A549 (cell line): ENCODE measurements at regions not wholly inside any gene's neighbourhood (a gene's known extent, or its start where the extent isn't known, plus 50 kb on each side); places are given as distances from the start of the nearest gene placed in this dataset.

Source experiments
- ATAC-seq, 2 experiments: fragments of 200-7000 bp in 1 of 2; fragments of >200 bp in 1 of 2; cut with Nextera tagmentation in 1 of 2; cut with Tn5 transposase in 1 of 2; 3 replicates each; pipeline versions ENCODE4 v1.8.0 to v1.9.1; 2018 to 2020; ENCODE audit warnings: mild to moderate bottlenecking in 1 of 2, moderate library complexity in 1 of 2
- CTCF ChIA-PET: fragments of 300-600 bp; sonication (Branson Sonifier 250); formaldehyde crosslinking; extraction: SDS; loops from one replicate; lab custom pipeline; 2021; ENCODE audit warnings: antibody characterized with exemption, inconsistent platforms; lab: Yijun Ruan, JAX
- POLR2A ChIA-PET: fragments of 350-600 bp; formaldehyde crosslinking; extraction: SDS; loops from one replicate; lab custom pipeline; 2021; ENCODE audit warnings: antibody characterized with exemption, inconsistent platforms; lab: Yijun Ruan, JAX
- DNase-seq, 2 experiments: peaks; one replicate each; pipeline versions ENCODE4 v3.0.0 to v3.0.0-alpha.2; 2011 to 2016; ENCODE audit warnings: low read depth in 1 of 2, low spot score in 1 of 2
- FAIRE-seq: peaks from 2 replicates; lab custom pipeline; 2011; peaks lifted over from hg19 to GRCh38; lab: Jason Lieb, UNC
- H3K27ac ChIP-seq, 2 experiments: fragments of >200 bp; sonication (Bioruptor Twin); formaldehyde crosslinking; 3 replicates each; pipeline ENCODE4 v1.5.1; 2016 to 2017
- H3K4me1 ChIP-seq: fragments of >200 bp; sonication (Bioruptor Twin); formaldehyde crosslinking; 3 replicates; pipeline ENCODE4 v1.6.1; 2016
- H3K4me2 ChIP-seq: fragments of >200 bp; sonication (Bioruptor Twin); formaldehyde crosslinking; 3 replicates; pipeline ENCODE4 v1.6.1; 2016
- H3K4me3 ChIP-seq: fragments of >200 bp; sonication (Bioruptor Twin); formaldehyde crosslinking; 3 replicates; pipeline ENCODE4 v1.5.1; 2016
- H3K9me3 ChIP-seq: fragments of >200 bp; sonication (Bioruptor Twin); formaldehyde crosslinking; 3 replicates; pipeline ENCODE4 v1.6.1; 2016
- ATOH8 ChIP-seq: fragments of 250-450 bp; sonication (Bioruptor Pico); IDR thresholded peaks from 2 replicates; pipeline ENCODE4 v1.5.0; 2020; ENCODE audit warnings: low read depth, mild to moderate bottlenecking, moderate library complexity
- BCL3 ChIP-seq: fragments of >200 bp; sonication (Bioruptor Twin); formaldehyde crosslinking; IDR thresholded peaks from 3 replicates; pipeline ENCODE4 v1.6.1; 2016
- CEBPB ChIP-seq, 2 experiments: fragments of >200 bp in 1 of 2; sonication (Bioruptor Twin) in 1 of 2; formaldehyde crosslinking in 1 of 2; IDR thresholded peaks; 2 replicates each; pipeline ENCODE4 v1.6.1; 2012 to 2016
- CHD4 ChIP-seq: fragments of 200-600 bp; sonication (generic); IDR thresholded peaks from 2 replicates; pipeline ENCODE4 v1.6.1; 2016; ENCODE audit warnings: antibody characterized with exemption, mild to moderate bottlenecking, borderline replicate concordance
- CTCF ChIP-seq: fragments of >200 bp; sonication (Bioruptor Twin); formaldehyde crosslinking; IDR thresholded peaks from 3 replicates; pipeline ENCODE4 v1.5.1; 2016
- E2F6 ChIP-seq: IDR thresholded peaks from 2 replicates; pipeline ENCODE4 v1.6.1; 2012; ENCODE audit warnings: low read depth, borderline replicate concordance
- EHMT2 ChIP-seq: fragments of 200-600 bp; sonication (generic); IDR thresholded peaks from 2 replicates; pipeline ENCODE4 v1.6.1; 2016; ENCODE audit warnings: antibody characterized with exemption, low read depth, mild to moderate bottlenecking, moderate library complexity
- HEYL ChIP-seq: fragments of 250-450 bp; sonication (Bioruptor Pico); IDR thresholded peaks from 2 replicates; pipeline ENCODE4 v1.8.0; 2021; ENCODE audit warnings: mild to moderate bottlenecking, moderate library complexity
- HOXB13 ChIP-seq: fragments of 250-450 bp; sonication (Bioruptor Pico); IDR thresholded peaks from 2 replicates; pipeline ENCODE4 v1.5.0; 2020; ENCODE audit warnings: low read depth, mild to moderate bottlenecking, moderate library complexity
- HOXB5 ChIP-seq: fragments of 250-450 bp; sonication (Bioruptor Pico); IDR thresholded peaks from 2 replicates; pipeline ENCODE4 v1.5.0; 2020; ENCODE audit warnings: mild to moderate bottlenecking, moderate library complexity
- JUNB ChIP-seq: fragments of >200 bp; sonication (Bioruptor Twin); formaldehyde crosslinking; IDR thresholded peaks from 2 replicates; pipeline ENCODE4 v1.6.1; 2016
- KDM1A ChIP-seq: fragments of 200-600 bp; sonication (generic); IDR thresholded peaks from 2 replicates; pipeline ENCODE4 v1.6.1; 2016; ENCODE audit warnings: low read depth, mild to moderate bottlenecking
- MAFK ChIP-seq: fragments of 450-650 bp; IDR thresholded peaks from 2 replicates; pipeline ENCODE4 v1.6.1; 2014; ENCODE audit not compliant: partially characterized antibody
- MAZ ChIP-seq: fragments of 150-350 bp; IDR thresholded peaks from 2 replicates; pipeline ENCODE4 v1.6.1; 2014; ENCODE audit warnings: antibody characterized with exemption, low read depth, low read length, borderline replicate concordance
- NFE2L2 ChIP-seq: fragments of 150-350 bp; conservative IDR thresholded peaks from 2 replicates; pipeline ENCODE4 v1.6.1; 2014; ENCODE audit warnings: low read length
- NPAS2 ChIP-seq: fragments of 250-450 bp; sonication (Bioruptor Pico); IDR thresholded peaks from 2 replicates; pipeline ENCODE4 v1.8.0; 2022; ENCODE audit warnings: mild to moderate bottlenecking, moderate library complexity, borderline replicate concordance
- RNF2 ChIP-seq: fragments of 200-600 bp; sonication (generic); IDR thresholded peaks from 2 replicates; pipeline ENCODE4 v1.6.1; 2016; ENCODE audit warnings: low read depth, mild to moderate bottlenecking, antibody characterized with exemption, moderate library complexity, borderline replicate concordance
- SREBF2 ChIP-seq: fragments of 450-650 bp; IDR thresholded peaks from 2 replicates; pipeline ENCODE4 v1.6.1; 2014; ENCODE audit warnings: mild to moderate bottlenecking, moderate library complexity
- TFCP2L1 ChIP-seq: fragments of 250-450 bp; sonication (Bioruptor Pico); IDR thresholded peaks from 2 replicates; pipeline ENCODE4 v1.5.0; 2021; ENCODE audit warnings: mild to moderate bottlenecking
- TP53 ChIP-seq: fragments of 250-450 bp; sonication (Bioruptor Pico); IDR thresholded peaks from 2 replicates; pipeline ENCODE4 v1.5.0; 2021; ENCODE audit warnings: mild to moderate bottlenecking, moderate library complexity
- WGBS: methylation state at CpG from one replicate; pipeline ENCODE4 v1.1.6; 2017; ENCODE audit errors: missing lambda C conversion rate; 5-methylcytosine and 5-hydroxymethylcytosine counted together

GRCh38 chr5:106097340-106097739 lies 1573.4 kb downstream of the EFNA5 start:
- DNase-seq (no peak), FAIRE-seq (no peak), ATAC-seq (no peak)
- no peak for TF ChIP-seq HOXB13
- TF ChIP-seq EHMT2 = no peak
- no peak for TF ChIP-seq JUNB
- TF ChIP-seq MAZ = no peak
- no peak for TF ChIP-seq NPAS2
- TF ChIP-seq KDM1A = no peak
- no peak for TF ChIP-seq SREBF2
- no peak for TF ChIP-seq TP53 (CRISPR knock-in tag)
- TF ChIP-seq ATOH8 (CRISPR knock-in tag) = no peak
- no peak for TF ChIP-seq TFCP2L1 (CRISPR knock-in tag)
- TF ChIP-seq BCL3 = no peak
- TF ChIP-seq CTCF = no peak
- no peak for TF ChIP-seq CEBPB (IDR thresholded peaks at IDR 0.05)
- Histone ChIP-seq H3K4me2 (no peak overlapping the region), H3K4me1 (no peaks in the 10 kb centered on the region), H3K4me3 (no peak overlapping the region), H3K27ac (no peak overlapping the region), H3K9me3 (no peaks in the 10 kb centered on the region)
- POLR2A ChIA-PET = no interaction called here
- CTCF ChIA-PET = interaction anchor here (0.6 kb wide), 1 partner anchor 145 kb away, joined by 4 read pairs; no protein-coding TSS in a partner anchor
- 69% methylated on average over 1 of the region's 1 CpG for WGBS

GRCh38 chr5:106094839-106095238 lies 1575.9 kb downstream of the EFNA5 start:
- FAIRE-seq = no peak
- DNase-seq = no peak
- H3K4me2 ChIP-seq = no peak overlapping the region
- H3K4me1 ChIP-seq = no peaks in the 10 kb centered on the region
- POLR2A ChIA-PET = no interaction called here
- no peak for ATAC-seq
- CTCF ChIA-PET = interaction anchor here (1.8 kb wide), 1 partner anchor 9 kb away, joined by 7 read pairs; no protein-coding TSS in a partner anchor
- no peak overlapping the region for H3K27ac ChIP-seq
- no peaks in the 10 kb centered on the region for H3K9me3 ChIP-seq
- no peak for TF ChIP-seq NFE2L2
- TF ChIP-seq MAFK = peak; percentile 68
- H3K4me3 ChIP-seq = no peak overlapping the region

GRCh38 chr5:106094204-106094607 lies 1576.5 kb downstream of the EFNA5 start:
- Histone ChIP-seq H3K4me2 (peak overlapping the region; percentile 22; the same call in 1 of the 3 replicates), H3K9me3 (no peaks in the 10 kb centered on the region), H3K4me1 (no peaks in the 10 kb centered on the region), H3K27ac (no peak overlapping the region), H3K4me3 (no peak overlapping the region)
- TF ChIP-seq HEYL (CRISPR knock-in tag) (no peak), TP53 (CRISPR knock-in tag) (no peak), HOXB5 (CRISPR knock-in tag) (no peak), RNF2 (no peak), E2F6 (no peak), CTCF (no peak), CHD4 (no peak), ATOH8 (CRISPR knock-in tag) (no peak)
- POLR2A ChIA-PET = no interaction called here
- DNase-seq = peak in 1 of 2 experiments; percentile 27
- no peak for FAIRE-seq
- CTCF ChIA-PET = interaction anchor here (0.6 kb wide), 2 partner anchors 34 to 1357 kb away, joined by 3 read pairs; no protein-coding TSS in a partner anchor
- no peak for ATAC-seq
- 4% methylated on average over 4 of the region's 4 CpGs for WGBS
